HCT116 (cell line): ENCODE measurements at regions not wholly inside any gene's neighbourhood (a gene's known extent, or its start where the extent isn't known, plus 50 kb on each side); places are given as distances from the start of the nearest gene placed in this dataset.

Experiments
- ELF1 ChIP-seq: IDR thresholded peaks from 2 replicates; pipeline ENCODE4 v1.6.1; 2012; ENCODE audit warnings: low read depth, borderline replicate concordance
- EZH2phosphoT487 ChIP-seq: fragments of 200-600 bp; IDR thresholded peaks from 2 replicates; pipeline ENCODE4 v1.6.1; 2018; ENCODE audit warnings: antibody characterized with exemption, borderline replicate concordance
- POLR2A ChIP-seq: IDR thresholded peaks from 2 replicates; pipeline ENCODE4 v1.7.0; 2011; ENCODE audit warnings: borderline replicate concordance; ENCODE audit not compliant: insufficient read depth, insufficient read length; ENCODE audit errors: extremely low read depth
- POLR2AphosphoS5 ChIP-seq: IDR thresholded peaks from 2 replicates; pipeline ENCODE4 v1.6.1; 2011; ENCODE audit warnings: mild to moderate bottlenecking, low read depth, low read length, moderate library complexity
- RAD21 ChIP-seq: IDR thresholded peaks from 2 replicates; pipeline ENCODE4 v1.6.1; 2012; ENCODE audit warnings: low read depth, mild to moderate bottlenecking
- SIN3A ChIP-seq: IDR thresholded peaks from 2 replicates; pipeline ENCODE4 v1.6.1; 2012; ENCODE audit warnings: low read depth
- YY1 ChIP-seq: IDR thresholded peaks from 2 replicates; pipeline ENCODE4 v1.6.1; 2011; ENCODE audit warnings: low read length, low read depth, moderate library complexity, mild to moderate bottlenecking; ENCODE audit not compliant: insufficient replicate concordance; ENCODE audit errors: extremely low read depth
- ZNF274 ChIP-seq: fragments of 200-500 bp; sonication (Bioruptor generic); IDR thresholded peaks from 2 replicates; pipeline ENCODE4 v1.6.1; 2014; ENCODE audit warnings: mild to moderate bottlenecking, low read depth, low read length, inconsistent platforms
- TF ChIP-seq, protein P1 (sequence below), 3 experiments: fragments of 200-600 bp in 1 of 3; sonication (generic) in 1 of 3; IDR thresholded peaks in 2 of 3; conservative IDR thresholded peaks in 1 of 3; 2 replicates each; pipeline ENCODE4 v1.5.1; 2012 to 2017; ENCODE audit warnings: low read depth in 2 of 3, low read length in 2 of 3, antibody characterized with exemption in 1 of 3, borderline replicate concordance in 1 of 3, control low read depth in 1 of 3, mild to moderate bottlenecking in 1 of 3, mixed read lengths in 1 of 3, mixed run types in 1 of 3, moderate library complexity in 1 of 3; ENCODE audit not compliant: insufficient read depth in 1 of 3
- TF ChIP-seq, protein P2 (sequence below): IDR thresholded peaks from 2 replicates; pipeline ENCODE4 v1.6.1; 2012; ENCODE audit warnings: low read depth

DNA sequence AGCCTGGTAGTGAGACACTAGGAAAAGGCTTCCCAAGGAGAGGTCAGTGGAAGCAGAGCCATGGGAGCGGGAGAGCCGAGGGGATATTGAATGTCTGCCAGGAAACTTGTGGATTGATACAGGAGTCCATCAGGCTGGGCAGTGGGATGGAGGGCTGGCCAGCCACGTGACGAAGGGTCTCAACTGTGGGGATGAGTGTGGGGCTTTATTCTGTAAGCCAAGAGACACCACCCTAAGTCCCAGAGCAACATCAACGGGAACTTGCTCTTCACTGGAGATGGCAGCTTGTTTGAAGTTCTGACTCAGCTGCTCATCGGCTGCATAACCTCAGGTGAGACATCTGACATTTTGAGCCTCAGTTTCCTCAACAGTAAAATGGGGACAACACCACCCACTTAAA lies 197.8 kb downstream of the VRK1 start:
- no peak for TF ChIP-seq YY1
- TF ChIP-seq POLR2A, result no peak
- TF ChIP-seq, protein P1, sequence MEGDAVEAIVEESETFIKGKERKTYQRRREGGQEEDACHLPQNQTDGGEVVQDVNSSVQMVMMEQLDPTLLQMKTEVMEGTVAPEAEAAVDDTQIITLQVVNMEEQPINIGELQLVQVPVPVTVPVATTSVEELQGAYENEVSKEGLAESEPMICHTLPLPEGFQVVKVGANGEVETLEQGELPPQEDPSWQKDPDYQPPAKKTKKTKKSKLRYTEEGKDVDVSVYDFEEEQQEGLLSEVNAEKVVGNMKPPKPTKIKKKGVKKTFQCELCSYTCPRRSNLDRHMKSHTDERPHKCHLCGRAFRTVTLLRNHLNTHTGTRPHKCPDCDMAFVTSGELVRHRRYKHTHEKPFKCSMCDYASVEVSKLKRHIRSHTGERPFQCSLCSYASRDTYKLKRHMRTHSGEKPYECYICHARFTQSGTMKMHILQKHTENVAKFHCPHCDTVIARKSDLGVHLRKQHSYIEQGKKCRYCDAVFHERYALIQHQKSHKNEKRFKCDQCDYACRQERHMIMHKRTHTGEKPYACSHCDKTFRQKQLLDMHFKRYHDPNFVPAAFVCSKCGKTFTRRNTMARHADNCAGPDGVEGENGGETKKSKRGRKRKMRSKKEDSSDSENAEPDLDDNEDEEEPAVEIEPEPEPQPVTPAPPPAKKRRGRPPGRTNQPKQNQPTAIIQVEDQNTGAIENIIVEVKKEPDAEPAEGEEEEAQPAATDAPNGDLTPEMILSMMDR (IDR thresholded peaks at IDR 0.05 in 2 of 3, conservative IDR thresholded peaks at IDR 0.05 in 1 of 3; ENCODE audit: borderline replicate concordance in 1 of 3, insufficient read depth in 1 of 3, low read depth in 2 of 3, low read length in 2 of 3), result no peak
- TF ChIP-seq RAD21, result no peak
- no peak for TF ChIP-seq POLR2AphosphoS5
- TF ChIP-seq EZH2phosphoT487, result no peak
- TF ChIP-seq, protein P2, sequence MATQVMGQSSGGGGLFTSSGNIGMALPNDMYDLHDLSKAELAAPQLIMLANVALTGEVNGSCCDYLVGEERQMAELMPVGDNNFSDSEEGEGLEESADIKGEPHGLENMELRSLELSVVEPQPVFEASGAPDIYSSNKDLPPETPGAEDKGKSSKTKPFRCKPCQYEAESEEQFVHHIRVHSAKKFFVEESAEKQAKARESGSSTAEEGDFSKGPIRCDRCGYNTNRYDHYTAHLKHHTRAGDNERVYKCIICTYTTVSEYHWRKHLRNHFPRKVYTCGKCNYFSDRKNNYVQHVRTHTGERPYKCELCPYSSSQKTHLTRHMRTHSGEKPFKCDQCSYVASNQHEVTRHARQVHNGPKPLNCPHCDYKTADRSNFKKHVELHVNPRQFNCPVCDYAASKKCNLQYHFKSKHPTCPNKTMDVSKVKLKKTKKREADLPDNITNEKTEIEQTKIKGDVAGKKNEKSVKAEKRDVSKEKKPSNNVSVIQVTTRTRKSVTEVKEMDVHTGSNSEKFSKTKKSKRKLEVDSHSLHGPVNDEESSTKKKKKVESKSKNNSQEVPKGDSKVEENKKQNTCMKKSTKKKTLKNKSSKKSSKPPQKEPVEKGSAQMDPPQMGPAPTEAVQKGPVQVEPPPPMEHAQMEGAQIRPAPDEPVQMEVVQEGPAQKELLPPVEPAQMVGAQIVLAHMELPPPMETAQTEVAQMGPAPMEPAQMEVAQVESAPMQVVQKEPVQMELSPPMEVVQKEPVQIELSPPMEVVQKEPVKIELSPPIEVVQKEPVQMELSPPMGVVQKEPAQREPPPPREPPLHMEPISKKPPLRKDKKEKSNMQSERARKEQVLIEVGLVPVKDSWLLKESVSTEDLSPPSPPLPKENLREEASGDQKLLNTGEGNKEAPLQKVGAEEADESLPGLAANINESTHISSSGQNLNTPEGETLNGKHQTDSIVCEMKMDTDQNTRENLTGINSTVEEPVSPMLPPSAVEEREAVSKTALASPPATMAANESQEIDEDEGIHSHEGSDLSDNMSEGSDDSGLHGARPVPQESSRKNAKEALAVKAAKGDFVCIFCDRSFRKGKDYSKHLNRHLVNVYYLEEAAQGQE, result no peak
- no peak for TF ChIP-seq ZNF274
- no peak for TF ChIP-seq SIN3A
- TF ChIP-seq ELF1, result no peak
